NCI-H446 (cell line): ENCODE measurements at regions not wholly inside any gene's neighbourhood (a gene's known extent, or its start where the extent isn't known, plus 50 kb on each side); places are given as distances from the start of the nearest gene placed in this dataset.

ENCODE experiments used
- DNase-seq, 2 experiments: peaks; one replicate each; lab custom pipeline; 2025; lab: John Stamatoyannopoulos, UW

GRCh38 chr11:134531327-134532130, 119.5 kb upstream of the B3GAT1 start:
- DNase-seq, result no peak

GRCh38 chr11:134530636-134531326, 118.7 kb upstream of the B3GAT1 start:
- DNase-seq, result no peak

- no peak for DNase-seq
Observed at GRCh38 chr11:134529212-134530096, 117.4 kb upstream of the B3GAT1 start.

- no peak for DNase-seq
Observed at GRCh38 chr11:134528453-134528852, 116.4 kb upstream of the B3GAT1 start.

- no peak for DNase-seq
Observed at GRCh38 chr11:134527382-134528243, 115.6 kb upstream of the B3GAT1 start.

- DNase-seq, result no peak
Observed at GRCh38 chr11:134524896-134525845, 113.1 kb upstream of the B3GAT1 start.

- no peak for DNase-seq
Observed at GRCh38 chr11:134524201-134524600, 112.2 kb upstream of the B3GAT1 start.

- no peak for DNase-seq
Observed at GRCh38 chr11:134522782-134523570, 110.9 kb upstream of the B3GAT1 start.

- DNase-seq, result no peak
Observed at GRCh38 chr11:134521452-134522289, 109.6 kb upstream of the B3GAT1 start.

GRCh38 chr11:134521001-134521400, 109.0 kb upstream of the B3GAT1 start:
- no peak for DNase-seq

GRCh38 chr11:134519788-134520187, 107.7 kb upstream of the B3GAT1 start:
- no peak for DNase-seq

GRCh38 chr11:134519390-134519750, 107.3 kb upstream of the B3GAT1 start:
- no peak for DNase-seq

GRCh38 chr11:134518616-134519389, 106.8 kb upstream of the B3GAT1 start:
- DNase-seq, result no peak

- no peak for DNase-seq
Observed at GRCh38 chr11:134517621-134518293, 105.7 kb upstream of the B3GAT1 start.

GRCh38 chr11:134517115-134517514, 105.1 kb upstream of the B3GAT1 start:
- no peak for DNase-seq

- DNase-seq, result peak in 1 of 2 experiments; percentile 45
Observed at GRCh38 chr11:134516529-134516928, 104.5 kb upstream of the B3GAT1 start.
